ENCODE measurements at regions not wholly inside any gene's neighbourhood (a gene's known extent, or its start where the extent isn't known, plus 50 kb on each side); places are given as distances from the start of the nearest gene placed in this dataset. TPM values are rescaled to one million over a fixed set of nuclear protein-coding genes. Genes with fewer than 3 reads are reported as not detected.

DNA sequence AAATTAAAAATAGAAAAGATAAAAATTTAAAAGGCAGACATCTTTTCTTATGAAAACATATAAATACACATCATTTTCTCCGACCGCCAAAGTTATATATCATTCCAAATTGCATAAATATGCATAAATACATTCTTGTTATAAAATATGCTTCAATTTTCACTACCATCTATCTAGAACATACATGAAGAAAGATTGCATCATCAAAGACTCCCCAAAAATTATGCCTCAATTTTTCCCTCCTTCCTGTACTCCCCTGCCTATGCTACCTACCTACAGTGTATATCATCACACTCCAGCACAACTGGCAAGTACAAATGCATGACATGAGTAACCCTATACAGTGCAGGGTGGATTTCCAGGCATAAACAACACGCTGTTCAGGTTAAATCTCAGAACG lies 49.9 kb upstream of the TENT5A start:
- no peak overlapping the region for H3K27ac ChIP-seq (ENCODE audit: low read depth, low read length)
- no peak overlapping the region for H3K4me3 ChIP-seq (ENCODE audit: insufficient read depth, low read length)
- no peaks in the 10 kb centered on the region for H3K4me1 ChIP-seq (ENCODE audit: insufficient read depth, low read length)
- H3K4me2 ChIP-seq (ENCODE audit: insufficient read depth, low read length), result no peak overlapping the region
- no peaks in the 10 kb centered on the region for H4K20me1 ChIP-seq (ENCODE audit: insufficient read depth, low read length)
- TF ChIP-seq CTCF (IDR thresholded peaks at IDR 0.05; ENCODE audit: extremely low read depth, low read depth, low read length), result no peak
- H3K36me3 ChIP-seq (ENCODE audit: insufficient read depth, low read length), result no peaks in the 10 kb centered on the region
- H3K27me3 ChIP-seq (ENCODE audit: insufficient read depth, low read length), result no peaks in the 10 kb centered on the region
- no peaks in the 10 kb centered on the region for H3K9me3 ChIP-seq (ENCODE audit: low read depth, low read length)
- no peaks in the 10 kb centered on the region for H3K79me2 ChIP-seq (ENCODE audit: insufficient read depth, low read length)
- H2AFZ ChIP-seq (ENCODE audit: low read length), result no peak overlapping the region
- DNase-seq (ENCODE audit: insufficient read length, low spot score, missing footprints), result no peak

Small RNA genes lying in the stretch of these regions (small RNA-seq; reads per million reads assigned to genes)
- not detected for gene AL360157.1

Measured in osteoblast (primary cell).